ENCODE measurements at regions not wholly inside any gene's neighbourhood (a gene's known extent, or its start where the extent isn't known, plus 50 kb on each side); places are given as distances from the start of the nearest gene placed in this dataset.

DNA sequence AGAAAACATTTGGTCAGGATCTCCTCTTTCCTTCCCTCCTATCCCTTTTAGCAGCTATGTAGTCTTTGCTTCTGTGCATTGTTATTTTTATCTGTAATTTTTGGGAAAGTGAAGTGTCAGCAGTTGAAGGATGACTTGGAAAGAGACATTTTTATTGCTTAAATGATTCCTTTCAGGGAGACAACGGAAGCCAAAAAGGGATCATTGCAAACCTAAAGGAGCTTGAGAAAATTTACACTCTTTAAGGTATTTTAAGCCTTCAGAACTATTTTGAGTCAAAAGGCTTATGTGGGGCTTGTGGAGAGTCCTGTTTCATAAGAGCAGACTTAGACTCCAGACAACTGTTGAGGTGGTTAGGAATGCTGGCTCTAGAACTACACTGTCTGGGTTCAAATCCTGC, 281.6 kb downstream of the KIF4B start:
- DNase-seq (ENCODE audit: low read depth) = no peak

GRCh38 chr5:155299386-155300005, 285.9 kb downstream of the KIF4B start:
- no peak for DNase-seq (ENCODE audit: low read depth)

DNA sequence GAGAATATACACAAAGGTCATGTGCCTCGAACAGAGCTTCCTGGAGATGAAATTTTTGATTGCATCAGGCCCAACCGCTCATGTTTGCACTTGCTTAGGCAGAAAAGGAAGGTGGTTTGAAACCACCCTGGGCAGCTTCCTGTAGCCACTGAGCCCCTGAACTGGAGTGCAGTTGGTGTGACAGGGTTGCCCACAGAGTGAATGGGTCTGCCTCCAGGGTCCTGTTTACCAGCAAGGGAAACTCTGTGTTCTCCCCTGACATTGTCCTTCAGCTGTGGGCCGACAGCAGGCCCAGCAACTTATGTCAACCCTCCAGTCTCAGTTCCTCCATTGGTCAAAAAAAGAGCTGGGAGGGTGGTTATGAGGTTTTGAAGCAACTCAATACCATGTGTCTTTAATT, 289.6 kb downstream of the KIF4B start:
- no peak for DNase-seq (ENCODE audit: low read depth)

DNA sequence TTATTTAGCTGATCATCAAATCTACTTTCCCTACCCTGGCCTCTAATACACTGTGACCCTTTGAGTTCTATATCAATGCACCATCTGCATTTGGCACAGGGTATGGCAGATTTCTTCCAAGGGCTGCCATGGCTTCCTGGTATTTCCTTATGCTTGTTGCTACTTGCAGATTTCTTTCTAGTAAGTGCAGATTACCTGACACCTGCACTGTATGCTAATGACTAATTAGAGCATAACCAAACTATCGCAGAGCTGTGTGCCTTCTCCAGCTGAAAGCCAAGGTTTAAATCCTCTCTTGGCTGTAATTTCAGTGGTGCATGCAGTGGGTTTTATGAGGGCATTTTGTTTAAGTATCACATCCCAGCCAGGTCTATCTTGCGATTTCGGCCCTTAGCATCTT, 293.7 kb downstream of the KIF4B start:
- no peak for DNase-seq (ENCODE audit: low read depth)

- no peak for DNase-seq (ENCODE audit: low read depth)
These were observed 294.7 kb downstream of the KIF4B start for GRCh38 chr5:155308289-155308688.

- DNase-seq (ENCODE audit: low read depth) = no peak
These were observed 295.6 kb downstream of the KIF4B start for GRCh38 chr5:155309021-155309746.

DNA sequence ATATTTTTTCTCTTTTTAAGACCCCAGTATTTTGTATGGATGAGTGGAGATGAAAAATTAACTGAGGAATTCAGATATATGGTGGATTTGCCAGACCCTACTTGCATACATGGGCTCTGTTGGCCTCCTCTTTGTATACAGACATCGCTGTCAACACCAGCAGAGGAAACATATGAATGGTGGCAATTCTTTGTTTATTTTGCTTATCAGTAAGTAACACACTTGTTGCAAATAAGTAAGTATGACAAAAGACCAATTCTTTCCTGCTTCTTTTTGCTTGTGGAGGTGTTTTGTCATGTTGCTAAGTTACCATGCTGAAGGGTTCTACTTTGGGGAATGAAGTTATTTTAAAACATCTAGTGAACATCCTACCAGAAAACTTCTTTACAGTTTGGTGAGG, 298.2 kb downstream of the KIF4B start:
- no peak for DNase-seq (ENCODE audit: low read depth)

DNA sequence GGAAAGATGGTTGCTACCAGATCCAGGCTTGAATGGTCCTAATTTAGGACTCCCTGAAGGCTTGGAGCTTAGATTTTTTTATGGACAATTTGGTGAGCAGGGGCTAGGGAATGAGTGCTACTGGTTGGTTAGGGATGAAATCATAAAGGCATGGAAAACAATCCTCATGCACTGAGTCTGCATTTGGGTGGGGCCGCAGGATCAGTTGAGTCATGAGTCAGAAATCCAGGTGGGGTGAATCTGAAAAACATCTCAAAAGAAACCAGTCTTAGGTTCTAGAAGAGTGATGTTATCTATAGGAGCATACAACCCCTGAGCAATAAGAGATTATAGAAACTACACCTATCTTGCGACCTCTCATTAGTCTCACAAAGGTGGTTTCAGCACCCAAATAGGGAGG, 300.0 kb downstream of the KIF4B start:
- no peak for DNase-seq (ENCODE audit: low read depth)

DNA sequence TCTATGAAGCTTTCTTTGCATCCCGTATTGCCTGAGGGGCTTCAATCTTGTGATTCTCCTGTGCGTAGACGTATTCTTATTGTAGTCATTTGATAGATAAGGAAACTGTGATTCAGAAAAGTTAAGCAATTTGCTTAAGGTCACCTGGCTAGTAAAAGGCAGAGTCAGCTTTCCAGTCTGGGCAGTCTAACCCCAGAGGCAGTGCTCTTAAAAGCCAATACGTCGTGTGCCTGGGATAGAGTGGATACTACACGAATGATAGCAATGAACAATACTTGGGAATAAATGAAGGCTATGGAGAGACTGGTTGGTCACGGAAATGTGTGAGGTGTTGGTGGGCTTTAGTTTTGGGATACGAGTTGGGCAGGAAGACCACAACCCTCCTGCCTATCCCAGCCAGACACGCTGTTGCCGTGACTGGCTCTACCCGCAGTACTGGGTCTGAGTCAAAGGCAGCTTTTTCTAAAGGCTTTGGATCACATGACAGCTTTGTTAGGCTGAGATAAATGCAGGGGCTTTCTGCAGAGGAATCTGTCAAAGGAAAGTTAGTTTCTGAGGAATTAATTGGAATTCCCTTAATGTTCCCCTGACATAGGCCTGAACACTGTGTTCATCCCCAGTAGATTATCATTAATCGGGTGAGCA, 302.6 kb downstream of the KIF4B start:
- no peak for DNase-seq (ENCODE audit: low read depth)

DNA sequence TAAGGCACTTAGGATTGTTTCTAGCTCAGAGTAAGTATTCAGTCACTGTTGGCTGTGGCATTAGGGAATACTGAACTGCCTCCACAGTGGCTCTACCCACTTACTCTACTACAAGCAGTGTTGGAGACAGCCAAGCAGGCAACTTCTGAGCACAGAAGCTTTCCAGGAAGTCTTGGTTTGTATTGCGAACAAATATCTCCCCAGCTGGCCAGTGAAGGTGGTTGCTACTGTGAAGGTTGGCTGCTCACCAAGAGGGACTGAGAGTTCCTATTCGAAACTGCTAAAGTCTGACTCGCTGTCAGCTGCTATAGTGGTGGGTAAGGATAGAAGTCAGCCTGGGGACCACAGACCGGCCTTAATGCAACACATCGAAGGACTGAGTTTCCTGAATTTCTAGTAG, 319.1 kb downstream of the KIF4B start:
- DNase-seq (ENCODE audit: low read depth) = no peak

GRCh38 chr5:155342956-155343355, 329.4 kb downstream of the KIF4B start:
- no peak for DNase-seq (ENCODE audit: low read depth)

DNA sequence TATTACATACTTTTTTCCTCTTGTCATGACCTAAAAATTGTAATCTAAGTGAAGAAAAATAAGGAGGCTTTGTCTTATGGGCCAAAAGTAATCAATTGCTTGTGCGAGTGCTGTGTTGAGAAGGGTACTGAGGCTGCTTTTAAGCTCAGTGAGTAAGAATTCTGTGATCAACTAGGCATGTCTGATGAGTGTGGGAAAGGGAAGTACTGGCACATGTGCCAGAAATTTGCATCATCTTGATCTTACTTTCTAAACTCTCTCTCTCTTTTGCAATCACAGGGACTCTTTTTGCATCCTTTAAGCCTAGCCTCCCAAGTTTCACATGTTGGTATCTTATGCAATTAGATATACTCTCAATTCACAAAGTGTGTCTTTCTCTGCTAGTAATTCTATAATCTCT, 329.9 kb downstream of the KIF4B start:
- DNase-seq (ENCODE audit: low read depth) = no peak

DNA sequence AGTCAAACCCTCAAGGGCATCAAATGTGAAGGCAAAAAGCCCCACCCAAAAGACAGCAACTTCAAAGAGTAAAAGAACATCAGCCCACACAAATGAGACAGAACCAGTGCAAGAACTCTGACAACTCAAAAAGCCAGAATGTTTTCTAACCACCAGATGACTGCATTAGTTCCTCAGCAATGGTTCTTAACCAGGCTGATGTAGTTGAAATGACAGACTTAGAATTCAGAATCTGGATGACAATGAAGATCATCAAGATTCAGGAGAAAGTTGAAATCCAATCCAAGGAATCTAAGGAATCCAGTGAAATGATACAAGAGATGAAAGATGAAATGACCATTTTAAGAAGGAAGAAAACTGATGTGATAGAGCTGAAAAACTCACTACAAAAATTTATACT, 339.7 kb downstream of the KIF4B start:
- DNase-seq (ENCODE audit: low read depth) = no peak

DNA sequence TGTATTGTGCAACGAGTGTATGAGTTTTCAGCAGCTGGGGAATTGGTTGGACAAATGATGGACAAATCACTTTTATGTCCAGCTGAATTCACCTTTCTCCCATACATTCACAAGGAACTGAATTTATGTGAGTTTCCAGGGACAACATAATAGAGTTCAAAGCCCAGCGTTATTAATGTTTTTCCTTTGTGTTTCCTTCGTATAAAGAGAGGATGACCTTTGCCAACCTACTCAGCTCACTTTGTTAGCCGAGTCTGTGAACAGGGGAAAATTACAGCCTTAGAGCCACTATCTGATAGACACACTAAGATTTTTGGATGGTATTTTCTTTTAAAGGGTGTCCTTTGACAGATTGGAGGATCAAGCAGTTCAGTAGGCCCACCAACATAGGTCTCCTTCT, 352.5 kb downstream of the KIF4B start:
- DNase-seq (ENCODE audit: low read depth) = no peak

GRCh38 chr5:155367841-155368240, 354.3 kb downstream of the KIF4B start:
- DNase-seq (ENCODE audit: low read depth) = no peak

DNA sequence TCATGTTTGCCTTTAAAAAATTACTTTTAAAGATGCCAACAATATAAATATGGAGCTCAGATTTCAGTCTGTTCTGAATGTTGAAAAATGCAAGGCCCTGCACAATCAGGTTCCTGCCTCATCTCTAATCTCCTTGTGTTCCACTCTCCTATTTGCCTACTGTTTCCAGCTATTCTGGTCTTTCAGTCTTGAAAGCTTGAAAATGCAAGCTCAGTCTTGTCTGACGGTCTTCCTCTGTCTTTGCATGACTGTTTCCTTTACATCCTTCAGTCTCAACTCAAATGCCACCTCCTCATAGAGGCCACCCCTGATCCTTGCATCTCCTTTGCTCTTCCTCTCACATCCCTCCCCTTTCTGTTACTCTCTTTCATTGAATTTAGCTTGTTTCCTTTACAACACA, 354.9 kb downstream of the KIF4B start:
- no peak for DNase-seq (ENCODE audit: low read depth)

- no peak for DNase-seq (ENCODE audit: low read depth)
These were observed 366.9 kb downstream of the KIF4B start for GRCh38 chr5:155380480-155380879.

- DNase-seq (ENCODE audit: low read depth) = no peak
These were observed 368.1 kb downstream of the KIF4B start for GRCh38 chr5:155381654-155382053.

GRCh38 chr5:155389498-155389897, 375.9 kb downstream of the KIF4B start:
- no peak for DNase-seq (ENCODE audit: low read depth)

- no peak for DNase-seq (ENCODE audit: low read depth)
These were observed 381.2 kb downstream of the KIF4B start for GRCh38 chr5:155394727-155395126.

DNA sequence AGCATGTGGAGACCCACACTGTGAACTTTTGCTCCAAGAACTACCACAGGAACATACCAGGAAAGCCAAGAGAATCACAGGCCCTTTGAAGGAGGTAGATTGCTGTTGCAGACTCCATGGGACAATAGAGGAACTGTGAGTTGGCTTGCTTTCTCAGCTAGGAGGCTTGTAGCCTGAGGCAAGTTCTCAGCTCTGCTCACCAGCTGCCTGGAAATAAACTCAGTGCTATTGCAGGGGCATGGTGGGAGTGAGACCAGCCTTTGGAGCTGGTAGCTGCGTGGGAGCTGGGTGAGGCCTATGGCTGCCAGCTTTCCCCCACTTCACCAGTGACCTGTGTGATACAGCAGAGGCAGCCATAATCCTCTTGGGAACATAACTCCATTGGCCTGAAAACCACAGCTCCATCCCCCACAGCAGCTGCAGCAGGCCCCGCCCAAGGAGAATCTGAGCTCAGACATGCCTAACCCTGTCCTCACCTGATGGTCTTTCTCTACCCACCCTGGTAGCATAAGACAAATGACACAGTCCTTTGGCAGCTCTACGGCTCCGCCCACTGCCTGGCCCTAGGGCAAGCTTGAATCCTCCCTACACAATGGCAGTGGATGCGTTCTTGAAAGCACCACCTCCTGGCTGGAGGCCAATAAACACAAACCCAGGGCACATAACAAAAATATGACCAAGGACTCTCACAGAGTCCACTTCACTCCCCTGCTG, 389.5 kb downstream of the KIF4B start:
- DNase-seq (ENCODE audit: low read depth) = no peak

- no peak for DNase-seq (ENCODE audit: low read depth)
These were observed 393.3 kb downstream of the KIF4B start for GRCh38 chr5:155406815-155407214.

- no peak for DNase-seq (ENCODE audit: low read depth)
These were observed 394.9 kb downstream of the KIF4B start for GRCh38 chr5:155408465-155408864.
